ENCODE measurements at regions not wholly inside any gene's neighbourhood (a gene's known extent, or its start where the extent isn't known, plus 50 kb on each side); places are given as distances from the start of the nearest gene placed in this dataset.
"Not testable (repeated sequence)": the region's sequence is repeated elsewhere in the genome, so short reads cannot be mapped to it uniquely, and the experiment has no call there.

DNA sequence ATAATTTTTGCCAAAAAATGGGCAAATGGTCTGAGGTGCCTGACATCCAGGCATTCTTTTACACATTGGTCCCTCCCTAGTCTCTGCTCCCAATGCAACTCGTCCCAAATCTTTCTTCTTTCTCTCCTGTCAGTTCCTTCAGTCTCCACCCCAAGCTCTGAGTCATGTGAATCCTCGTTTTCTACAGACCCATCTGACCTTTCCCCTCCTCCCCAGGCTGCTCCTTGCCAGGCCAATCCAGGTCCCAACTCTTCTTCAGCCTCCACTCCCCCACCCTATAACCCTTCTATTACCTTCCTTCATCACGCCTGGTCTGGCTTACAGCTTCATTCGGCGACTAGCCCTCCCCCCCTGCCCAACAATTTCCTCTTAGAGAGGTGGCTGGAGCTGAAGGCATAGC lies 55.3 kb downstream of the BBS10 start:
- DNase-seq: not testable (repeated sequence)

DNA sequence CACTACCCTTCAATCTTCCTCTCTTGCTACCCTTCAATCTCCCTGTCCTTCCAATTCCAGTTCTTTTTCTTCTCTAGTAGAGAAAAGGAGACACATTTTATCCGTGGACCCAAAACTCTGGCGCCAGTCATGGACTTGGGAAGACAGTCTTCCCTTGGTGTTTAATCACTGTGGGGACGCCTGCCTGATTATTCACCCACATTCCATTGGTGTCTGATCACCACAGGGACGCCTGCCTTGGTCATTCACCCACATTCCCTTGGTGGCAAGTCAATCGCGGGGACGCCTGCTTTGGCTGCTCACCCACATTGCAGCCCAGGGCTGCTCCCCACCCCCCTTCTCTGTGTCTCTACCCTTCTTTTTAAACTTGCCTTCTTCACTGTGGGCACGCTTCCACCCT lies 55.9 kb downstream of the BBS10 start:
- DNase-seq: not testable (repeated sequence)

DNA sequence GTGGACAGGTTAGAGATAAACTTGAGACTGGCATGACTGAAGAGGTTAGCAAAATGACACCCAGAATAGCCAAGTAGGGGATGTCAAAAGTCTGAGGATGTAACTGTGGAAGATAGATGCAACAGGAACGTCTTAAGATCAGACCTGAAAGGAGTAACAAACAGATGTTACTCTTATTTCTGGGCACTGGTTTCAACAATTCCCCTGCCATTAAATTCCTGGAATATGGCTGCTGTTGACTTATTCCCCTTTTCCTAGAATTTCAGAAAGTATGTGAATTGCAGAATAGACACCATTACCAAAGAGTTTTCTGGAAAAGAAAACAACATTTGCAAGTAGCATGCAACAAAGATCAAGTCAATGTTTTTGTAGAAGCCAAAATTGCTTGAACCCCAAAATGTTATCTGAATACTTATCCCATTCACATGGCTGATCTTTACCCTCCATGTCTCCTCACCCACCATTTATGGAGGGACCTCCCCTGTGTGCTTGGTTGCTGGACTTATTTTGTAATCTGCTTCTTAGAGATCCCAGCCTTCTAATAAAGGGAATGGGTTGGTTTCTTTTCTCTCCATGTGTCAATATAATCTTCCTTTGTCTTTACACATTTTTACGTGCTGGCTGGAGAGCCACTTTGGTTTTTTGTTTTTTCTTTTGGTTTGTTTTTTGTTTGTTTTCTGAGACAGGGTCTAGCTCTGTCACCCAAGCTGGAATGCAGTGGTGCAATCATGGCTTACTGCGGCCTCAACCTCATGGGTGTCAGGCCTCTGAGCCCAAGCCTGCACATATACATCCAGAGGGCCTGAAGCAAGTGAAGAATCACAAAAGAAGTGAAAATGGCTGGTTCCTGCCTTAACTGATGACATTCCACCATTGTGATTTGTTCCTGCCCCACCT lies 57.0 kb downstream of the BBS10 start:
- DNase-seq: no peak

DNA sequence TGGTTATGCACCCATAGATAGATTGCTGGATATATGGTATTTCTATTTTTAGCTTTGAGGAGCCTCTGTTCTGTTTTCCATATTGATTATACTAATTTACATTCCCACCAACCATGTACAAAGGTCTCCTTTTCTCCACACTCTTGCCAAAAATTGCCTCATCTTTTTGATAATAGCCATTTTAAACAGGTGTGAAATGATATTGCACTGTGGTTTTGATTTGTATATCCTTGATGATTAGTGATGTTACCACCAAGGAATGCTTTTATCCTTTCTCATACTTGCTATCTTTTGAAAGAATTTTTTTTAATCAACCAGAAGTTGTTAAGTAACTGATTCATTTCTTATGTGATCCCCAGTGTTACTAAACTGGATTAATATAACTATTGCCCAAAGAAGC lies 60.0 kb downstream of the BBS10 start:
- DNase-seq: no peak

DNA sequence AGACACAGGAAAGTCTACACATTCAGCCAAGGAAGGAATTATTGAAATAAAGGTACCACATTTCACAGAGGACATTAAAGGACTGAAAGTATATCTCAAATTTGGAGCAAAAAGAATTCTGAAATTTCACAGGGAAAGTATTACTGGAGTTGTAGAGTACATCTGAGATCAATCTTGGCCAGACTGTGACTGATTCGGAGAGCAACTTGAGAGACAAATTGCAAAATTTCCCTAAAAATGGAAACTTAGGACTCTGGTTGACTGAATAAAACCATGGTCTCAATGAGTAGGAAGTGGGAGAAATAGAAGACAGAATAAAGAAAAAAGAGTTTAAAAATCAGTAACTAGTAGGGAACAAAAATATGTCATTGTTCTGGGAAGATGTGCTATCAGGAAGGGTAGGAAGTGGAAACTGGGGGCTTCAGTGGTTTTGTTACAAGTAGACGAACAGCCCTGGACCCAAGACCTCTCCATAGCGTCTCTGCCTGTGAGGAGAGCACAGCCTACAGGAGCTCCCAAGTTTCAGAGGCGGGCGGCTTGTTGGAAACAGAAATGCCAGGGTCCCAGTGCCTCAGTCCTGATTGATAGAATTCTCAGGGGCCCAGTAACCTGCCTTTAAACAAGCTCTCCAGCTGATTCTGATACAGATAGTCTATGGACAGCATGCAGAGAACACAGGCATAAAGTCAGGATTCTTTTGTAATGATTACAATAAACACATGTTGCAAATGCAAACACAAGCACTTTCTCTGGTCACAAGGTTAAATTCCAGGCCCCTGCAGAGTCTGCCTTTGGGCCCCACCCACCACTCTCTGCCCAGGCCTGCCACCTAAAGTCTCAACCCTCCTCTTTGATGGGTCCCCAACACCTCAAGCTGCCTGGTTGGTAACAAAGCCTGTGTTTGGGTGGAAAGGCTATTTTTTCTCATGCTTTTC lies 63.1 kb downstream of the BBS10 start:
- DNase-seq: peak; percentile 3

DNA sequence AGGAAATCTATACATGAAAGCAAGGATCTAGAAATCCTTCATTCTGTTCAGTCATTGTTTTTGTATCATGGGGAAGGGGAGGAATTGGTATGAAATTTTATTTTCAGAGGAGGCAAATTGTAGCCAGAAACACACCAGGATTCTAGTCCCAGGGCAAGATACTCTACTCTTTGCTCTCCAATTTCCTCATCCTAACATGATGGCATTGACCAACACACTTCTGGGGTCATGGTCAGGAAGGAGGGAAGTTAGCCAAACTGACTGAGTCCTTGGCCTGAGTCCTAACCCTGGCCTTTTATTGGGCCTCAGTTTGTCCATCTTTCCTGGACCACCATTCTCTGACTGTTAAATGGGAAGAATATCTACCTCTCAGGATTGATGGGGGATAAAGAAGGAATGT lies 65.5 kb downstream of the BBS10 start:
- DNase-seq: no peak

DNA sequence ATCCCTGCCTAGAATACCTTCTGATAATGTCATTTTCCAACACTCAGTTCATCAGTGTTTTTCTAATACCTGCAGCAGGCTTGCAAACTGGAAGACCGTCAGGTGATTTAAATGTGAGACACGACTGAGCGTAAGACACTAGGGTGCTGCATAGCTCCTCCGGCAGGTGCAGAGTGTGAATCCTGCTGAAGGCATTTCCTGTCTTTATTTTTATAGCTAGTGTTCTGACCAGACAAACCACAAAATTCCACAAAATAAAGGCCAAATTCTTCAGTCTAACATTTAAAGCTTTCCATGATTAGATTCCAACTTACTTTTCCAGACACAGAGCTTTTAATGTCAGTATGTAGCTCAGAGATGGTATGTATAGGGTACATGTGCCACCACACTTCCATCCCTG lies 70.7 kb downstream of the BBS10 start:
- no peak for DNase-seq

DNA sequence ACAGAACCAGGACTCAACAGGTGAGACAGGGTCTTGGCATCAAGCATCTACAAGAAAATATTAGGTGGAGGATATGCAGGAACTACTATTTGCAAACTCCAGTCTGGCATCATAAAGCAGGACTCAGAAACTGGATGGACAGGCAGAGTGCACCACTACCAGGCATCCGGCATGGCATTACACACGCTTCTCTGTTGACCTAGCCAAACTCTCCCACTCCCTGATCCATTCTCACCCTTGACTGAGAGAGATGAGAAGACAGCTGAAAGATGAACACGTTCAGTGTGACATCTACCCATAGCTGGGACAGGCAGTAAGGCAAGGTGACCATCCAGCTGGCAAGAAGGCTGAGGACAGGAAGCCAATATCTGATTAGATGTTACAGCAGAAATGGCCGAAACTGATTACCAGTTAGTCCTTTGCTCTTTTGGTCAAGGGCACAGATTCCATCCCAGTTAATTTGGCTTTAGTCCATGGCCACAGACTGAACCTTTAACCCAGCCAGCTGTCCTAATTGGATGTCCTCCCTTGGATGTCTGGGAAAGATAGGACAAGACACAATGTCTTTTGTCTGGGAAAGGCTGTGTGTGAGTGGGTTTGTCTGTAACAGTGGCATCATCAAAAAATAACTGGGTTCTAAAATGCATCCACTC lies 71.6 kb downstream of the BBS10 start:
- DNase-seq: no peak

DNA sequence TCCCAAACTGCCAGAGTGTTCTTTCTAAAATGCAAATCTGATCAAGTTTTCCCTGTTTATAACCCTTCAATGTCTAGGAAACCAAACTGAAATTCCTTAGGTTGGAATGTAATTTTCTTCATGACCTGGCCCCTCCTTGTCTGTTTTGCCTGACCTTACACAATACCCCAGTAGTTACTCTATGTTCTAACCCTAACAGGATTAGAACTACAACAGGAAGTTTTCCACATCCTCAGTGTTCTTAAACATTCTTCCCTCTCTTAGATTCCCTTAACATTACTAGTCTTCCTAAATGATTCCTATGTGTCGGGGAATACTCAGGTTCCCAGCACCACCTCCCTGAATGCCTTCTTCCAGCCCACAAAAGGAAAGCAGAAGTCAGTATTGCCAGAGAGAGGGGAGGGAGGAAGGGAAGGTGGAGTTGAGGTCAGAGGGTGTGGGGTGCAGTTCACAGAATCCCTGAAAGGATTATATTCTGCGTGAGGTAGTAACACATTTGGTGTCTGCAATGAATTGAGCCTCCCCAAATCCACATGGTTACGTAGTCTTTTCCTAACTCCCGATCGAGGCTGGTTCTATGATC lies 72.6 kb downstream of the BBS10 start:
- DNase-seq: no peak

DNA sequence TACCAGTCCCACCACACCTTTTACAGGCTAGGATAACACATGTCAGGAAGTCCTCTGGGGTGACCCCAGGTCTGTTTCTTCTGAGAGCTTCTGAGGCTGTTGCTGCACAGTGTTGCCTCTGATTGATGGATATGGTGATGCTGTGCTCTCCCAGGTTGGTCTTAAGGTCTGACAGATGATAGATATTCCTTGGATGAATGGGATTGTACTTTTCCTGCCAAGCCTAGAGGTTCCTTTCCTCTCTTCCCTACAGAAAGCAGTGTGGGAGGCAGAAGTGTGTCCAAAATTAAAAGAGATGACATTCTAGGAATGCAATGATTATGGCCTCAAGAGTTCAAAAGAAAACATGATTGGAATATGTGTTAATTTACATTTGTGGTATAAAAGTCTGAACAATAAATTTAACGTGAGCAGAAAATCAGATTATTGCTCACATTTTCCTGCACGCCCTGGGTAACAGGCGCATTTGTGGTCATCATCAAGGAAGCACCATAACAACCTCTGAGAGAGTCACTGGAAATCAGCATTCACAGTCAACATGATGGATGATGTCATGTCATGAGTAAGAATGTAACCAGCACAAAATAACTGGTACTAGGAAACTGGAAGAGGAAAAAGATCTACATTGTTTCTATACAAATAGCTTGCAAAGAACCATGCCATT lies 73.7 kb downstream of the BBS10 start:
- DNase-seq: no peak

DNA sequence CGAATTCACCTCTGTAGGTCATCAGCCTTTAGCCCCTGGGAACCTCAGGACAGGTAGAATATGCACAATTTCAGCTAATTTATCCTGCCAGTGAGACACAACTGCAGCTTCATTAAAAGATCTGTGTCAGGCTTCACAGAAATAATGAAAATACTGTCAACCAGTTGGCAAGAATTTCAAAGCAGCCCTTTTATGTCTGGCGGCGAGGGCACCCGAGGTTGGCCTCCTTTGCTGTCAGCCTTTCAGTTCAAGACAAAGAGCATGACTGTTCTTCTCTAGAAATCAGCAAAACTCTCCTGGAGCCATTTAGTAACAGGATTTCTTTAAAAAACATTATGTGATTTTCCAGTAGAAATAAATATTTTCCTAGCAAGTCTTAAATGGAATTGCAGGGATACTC lies 75.9 kb downstream of the BBS10 start:
- no peak for DNase-seq

DNA sequence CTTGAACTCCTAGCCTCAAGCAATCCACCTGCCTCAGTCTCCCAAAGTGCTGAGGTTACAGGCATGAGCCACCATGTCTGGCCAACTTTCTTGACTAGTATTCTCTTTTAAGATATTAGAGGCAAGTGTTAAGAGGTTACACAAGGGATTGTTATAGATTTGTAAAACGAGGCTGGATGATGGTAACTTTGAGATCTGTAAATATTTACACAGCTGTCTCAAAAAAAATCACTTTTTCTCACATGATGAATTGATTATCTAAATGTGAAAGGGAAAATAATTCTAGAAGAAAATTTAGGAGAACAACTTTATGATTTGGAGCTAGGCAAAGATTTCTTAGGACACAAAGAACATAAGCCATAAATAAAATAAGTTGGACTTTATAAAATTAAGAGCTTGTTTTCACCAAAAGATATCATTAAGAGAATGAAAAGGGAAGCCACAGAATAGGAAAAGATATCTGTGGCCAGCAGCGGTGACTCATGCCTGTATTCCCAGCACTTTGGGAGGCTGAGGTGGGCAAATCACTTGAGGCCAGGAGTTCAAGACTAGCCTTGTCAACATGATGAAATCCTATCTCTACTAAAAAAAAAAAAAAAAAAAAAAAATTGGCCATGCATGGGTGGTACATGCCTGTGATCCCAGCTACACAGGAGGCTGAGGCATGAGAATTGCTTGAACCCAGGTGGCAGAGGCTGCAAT lies 77.4 kb downstream of the BBS10 start:
- no peak for DNase-seq

DNA sequence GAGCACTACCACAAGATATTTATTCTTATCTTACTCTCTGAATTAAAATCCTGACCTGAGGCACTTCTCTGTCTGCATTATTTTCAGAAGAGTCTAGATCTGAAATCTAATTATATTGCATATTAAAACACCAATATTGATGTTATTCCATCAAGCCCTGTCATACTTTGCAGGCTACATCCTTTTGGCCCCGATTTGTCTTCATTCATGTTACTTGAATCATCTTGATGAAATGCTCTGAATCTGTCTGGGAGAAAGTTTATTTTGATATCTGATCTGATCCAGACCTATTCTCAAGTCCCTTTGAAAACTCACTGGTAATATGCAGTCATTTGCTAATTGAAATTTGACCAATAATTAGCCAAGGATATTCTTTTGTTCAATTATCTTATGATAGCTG lies 79.9 kb downstream of the BBS10 start:
- no peak for DNase-seq

DNA sequence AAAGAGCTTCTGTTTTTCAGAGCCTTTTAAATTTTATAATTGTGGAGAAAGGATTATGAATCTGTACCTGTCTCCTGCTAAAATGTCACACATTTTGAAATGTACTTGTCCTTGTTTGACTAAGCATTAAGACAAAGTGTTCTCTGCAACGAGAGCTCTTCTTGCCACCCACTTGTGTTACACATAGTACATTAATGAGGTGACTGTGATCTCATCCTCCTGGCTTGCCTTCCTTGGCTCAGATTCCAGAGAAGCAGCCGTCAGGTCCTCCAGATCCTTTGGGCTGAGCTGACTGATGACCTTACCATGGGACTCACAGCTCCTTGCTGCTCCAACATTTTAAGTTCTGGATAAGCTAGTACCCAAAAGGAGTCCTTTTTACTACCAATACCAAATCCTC lies 81.4 kb downstream of the BBS10 start:
- no peak for DNase-seq

DNA sequence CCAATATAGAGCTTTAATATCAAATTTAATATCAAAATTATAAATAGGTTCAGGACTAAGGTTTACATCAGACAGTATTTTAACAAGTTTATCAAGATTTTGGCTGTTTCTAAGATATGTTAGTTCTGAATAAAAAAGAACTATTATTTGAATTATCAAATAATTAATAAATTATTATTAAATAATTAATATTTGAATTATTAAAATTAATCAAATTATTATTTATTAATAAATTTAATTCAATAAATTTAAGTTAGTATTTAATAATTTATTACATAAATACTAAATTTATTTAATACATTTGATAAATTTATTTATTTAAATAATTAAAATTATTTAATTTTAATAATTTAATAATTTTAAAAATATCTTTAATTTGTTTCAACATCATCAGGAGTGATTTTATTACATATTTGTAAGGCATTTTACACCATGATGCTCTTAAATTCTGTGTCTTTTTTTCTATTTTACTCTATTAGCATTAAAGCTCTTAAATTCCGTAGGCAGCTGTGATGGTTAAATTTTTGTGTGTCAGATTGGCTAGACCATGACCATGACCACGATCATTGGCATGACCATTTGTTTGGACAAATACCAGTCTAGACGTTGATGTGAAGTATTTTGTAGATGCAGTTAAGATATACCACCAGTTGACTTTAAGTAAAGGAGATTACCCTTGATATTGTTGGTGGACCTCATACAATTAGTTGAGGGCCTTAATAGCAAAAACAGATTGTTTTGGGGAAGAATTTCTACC lies 82.6 kb downstream of the BBS10 start:
- DNase-seq: no peak

DNA sequence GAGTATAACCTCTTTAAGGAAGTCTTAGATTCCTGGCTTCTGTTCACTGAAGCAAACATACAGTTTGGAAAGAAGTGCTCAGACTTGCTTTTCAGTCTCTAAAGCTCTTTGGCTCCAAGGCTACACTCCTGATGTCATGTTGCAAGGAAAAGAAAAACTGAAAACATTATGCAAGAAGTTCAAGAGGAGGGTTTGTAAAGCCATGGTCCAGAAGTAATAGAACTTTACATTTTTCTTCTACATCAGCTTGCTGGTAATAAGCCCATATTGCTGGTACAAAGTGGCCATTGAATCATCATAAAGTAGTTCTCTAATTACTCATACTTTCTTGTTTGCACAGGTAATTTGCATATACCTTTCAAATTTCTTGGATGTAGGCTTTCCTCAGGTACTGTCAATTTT lies 83.6 kb downstream of the BBS10 start:
- DNase-seq: no peak

DNA sequence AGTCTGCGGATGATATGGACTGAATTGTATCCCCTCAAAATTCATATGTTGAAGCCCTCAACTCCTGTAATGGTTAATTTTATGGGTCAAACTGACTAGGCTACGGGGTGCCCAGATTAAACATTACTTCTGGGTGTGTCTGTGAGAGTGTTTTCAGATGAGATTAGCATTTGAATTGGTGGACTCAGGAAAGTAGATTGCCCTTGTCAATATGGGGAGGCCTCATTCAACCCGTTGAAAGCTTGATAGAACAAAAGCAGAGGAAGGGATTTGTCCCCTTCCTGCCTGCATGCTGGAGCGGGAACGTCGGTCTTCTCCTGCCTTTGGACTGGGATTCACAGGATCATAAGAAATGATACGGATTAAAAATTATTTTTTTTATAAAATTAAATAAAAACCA lies 84.5 kb downstream of the BBS10 start:
- DNase-seq: no peak

DNA sequence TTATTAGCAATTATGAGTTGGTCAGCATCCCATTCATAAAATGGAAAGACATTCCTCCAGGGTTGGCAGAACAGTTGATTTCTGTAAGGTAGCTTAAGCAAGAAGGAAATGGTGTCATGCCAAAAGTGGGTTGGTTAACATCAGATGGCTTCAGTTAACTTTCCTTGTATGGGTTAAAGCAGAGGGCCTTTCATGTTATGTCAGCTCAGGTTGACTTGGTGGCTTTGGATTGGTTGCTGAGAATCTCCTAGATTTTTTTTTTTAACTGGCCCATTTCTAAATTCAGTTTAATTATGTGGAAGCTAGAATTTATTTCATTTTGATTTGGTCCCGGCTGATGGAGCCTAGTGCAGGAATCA lies 87.8 kb downstream of the BBS10 start:
- no peak for DNase-seq

DNA sequence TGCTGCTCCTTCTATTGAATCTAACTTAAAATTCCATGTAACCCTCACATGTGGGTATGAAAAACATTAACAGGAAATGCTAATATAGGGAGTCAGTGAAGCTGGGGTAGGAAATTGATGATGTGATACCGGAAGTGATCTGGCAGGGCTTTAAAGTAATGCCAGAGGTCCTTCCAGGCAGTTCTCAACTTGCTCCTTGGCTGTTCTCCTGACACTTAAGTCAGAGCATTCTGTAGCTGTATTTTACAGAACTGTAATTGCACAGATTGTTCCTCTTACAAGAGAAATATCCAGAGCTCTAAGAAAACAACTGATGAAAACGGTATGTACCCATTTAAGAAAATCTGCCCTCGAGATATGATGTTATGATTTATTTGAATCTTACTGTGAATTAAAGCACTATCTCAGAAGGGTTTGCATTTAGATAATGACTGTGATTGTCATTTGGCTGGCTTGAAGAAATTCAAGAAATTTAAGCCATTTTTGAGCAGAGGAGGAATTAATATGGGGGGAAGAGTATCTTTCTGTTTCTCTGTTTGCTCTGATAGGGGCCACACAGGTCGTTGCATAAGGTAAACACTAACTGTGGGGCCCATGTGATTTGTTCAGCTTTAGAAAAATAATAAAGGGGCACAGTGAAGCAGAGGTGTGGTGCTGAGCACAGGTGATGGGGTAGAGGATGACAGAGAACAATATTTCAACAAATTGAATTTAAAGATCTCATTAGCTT lies 88.4 kb downstream of the BBS10 start:
- no peak for DNase-seq

DNA sequence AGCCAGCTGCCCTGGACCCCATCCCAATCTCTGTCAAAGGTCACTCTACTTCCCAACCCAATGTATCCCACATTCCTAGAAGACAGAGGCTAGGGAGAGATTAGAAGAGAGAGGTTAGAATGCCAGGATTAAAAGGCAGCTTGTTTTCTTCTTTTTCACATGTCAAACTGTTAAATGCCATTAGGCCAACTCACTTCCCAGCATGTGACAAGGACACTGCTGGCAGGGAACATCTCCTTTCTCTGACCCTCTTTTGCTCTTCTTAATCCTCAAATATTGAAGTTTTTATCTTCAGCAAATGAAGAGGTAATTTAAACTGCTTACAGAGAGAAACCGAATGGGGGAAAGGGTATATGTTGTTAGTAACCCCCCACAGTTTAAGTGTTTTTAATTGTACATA lies 89.1 kb downstream of the BBS10 start:
- DNase-seq: no peak
